GM12892 (cell line): ENCODE measurements at regions not wholly inside any gene's neighbourhood (a gene's known extent, or its start where the extent isn't known, plus 50 kb on each side); places are given as distances from the start of the nearest gene placed in this dataset.

Experiments
- POLR2A ChIP-seq: IDR thresholded peaks from 2 replicates; pipeline ENCODE4 v1.6.1; 2011; ENCODE audit warnings: low read depth, low read length, control low read depth
- POLR2AphosphoS5 ChIP-seq: IDR thresholded peaks from 2 replicates; pipeline ENCODE4 v1.6.1; 2011; ENCODE audit warnings: low read depth, low read length, control low read depth
- TAF1 ChIP-seq: IDR thresholded peaks from 2 replicates; pipeline ENCODE4 v1.6.1; 2011; ENCODE audit warnings: low read depth, mild to moderate bottlenecking, control low read depth, low read length, borderline replicate concordance

GRCh38 chr7:106398786-106399185 lies 114.0 kb upstream of the NAMPT start:
- TF ChIP-seq POLR2AphosphoS5 (no peak), POLR2A (no peak), TAF1 (no peak)
